ENCODE measurements at regions not wholly inside any gene's neighbourhood (a gene's known extent, or its start where the extent isn't known, plus 50 kb on each side); places are given as distances from the start of the nearest gene placed in this dataset.

DNA sequence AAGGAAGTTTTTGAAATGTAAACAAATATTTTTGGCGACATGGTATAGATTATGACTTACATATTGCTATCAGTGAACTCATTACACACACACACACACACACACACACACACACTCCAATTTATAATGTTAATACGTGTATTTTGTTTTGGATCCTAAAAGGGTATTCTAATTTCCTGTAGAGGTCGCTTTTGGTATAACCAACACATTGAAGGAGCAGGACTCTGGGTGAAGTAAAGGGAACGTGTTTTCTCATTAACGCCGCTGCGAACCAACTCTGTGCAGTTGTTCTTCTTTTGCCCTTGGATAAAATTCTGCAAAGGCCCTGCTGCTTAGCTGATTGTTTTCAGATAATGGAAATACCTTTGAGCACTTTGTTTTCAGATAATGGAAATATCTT is 190.4 kb downstream of the PMAIP1 start:
- Histone ChIP-seq H3K79me2 (ENCODE audit: insufficient read depth, low read length) (no peaks in the 10 kb centered on the region), H4K20me1 (ENCODE audit: low read depth, low read length) (no peaks in the 10 kb centered on the region), H3K27me3 (ENCODE audit: low read length) (no peaks in the 10 kb centered on the region), H3F3A (ENCODE audit: insufficient read depth) (no peaks in the 10 kb centered on the region), H3K27ac (ENCODE audit: low read depth, low read length) (no peak overlapping the region), H3K9me2 (replicated peaks; ENCODE audit: insufficient read depth, low read length) (no peaks in the 10 kb centered on the region), H3K9ac (ENCODE audit: low read length) (no peak overlapping the region), H3K4me2 (ENCODE audit: low read depth, low read length, poor library complexity, severe bottlenecking) (no peak overlapping the region), H3K36me3 (ENCODE audit: low read length) (no peaks in the 10 kb centered on the region), H2AFZ (ENCODE audit: low read depth, low read length, severe bottlenecking) (no peak overlapping the region), H3K9me3 (ENCODE audit: insufficient read depth, low read length) (no peaks in the 10 kb centered on the region), H3K4me3 (ENCODE audit: insufficient read depth, low read length, poor library complexity, severe bottlenecking) (no peak overlapping the region)
- TF ChIP-seq, protein P1, sequence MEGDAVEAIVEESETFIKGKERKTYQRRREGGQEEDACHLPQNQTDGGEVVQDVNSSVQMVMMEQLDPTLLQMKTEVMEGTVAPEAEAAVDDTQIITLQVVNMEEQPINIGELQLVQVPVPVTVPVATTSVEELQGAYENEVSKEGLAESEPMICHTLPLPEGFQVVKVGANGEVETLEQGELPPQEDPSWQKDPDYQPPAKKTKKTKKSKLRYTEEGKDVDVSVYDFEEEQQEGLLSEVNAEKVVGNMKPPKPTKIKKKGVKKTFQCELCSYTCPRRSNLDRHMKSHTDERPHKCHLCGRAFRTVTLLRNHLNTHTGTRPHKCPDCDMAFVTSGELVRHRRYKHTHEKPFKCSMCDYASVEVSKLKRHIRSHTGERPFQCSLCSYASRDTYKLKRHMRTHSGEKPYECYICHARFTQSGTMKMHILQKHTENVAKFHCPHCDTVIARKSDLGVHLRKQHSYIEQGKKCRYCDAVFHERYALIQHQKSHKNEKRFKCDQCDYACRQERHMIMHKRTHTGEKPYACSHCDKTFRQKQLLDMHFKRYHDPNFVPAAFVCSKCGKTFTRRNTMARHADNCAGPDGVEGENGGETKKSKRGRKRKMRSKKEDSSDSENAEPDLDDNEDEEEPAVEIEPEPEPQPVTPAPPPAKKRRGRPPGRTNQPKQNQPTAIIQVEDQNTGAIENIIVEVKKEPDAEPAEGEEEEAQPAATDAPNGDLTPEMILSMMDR (IDR thresholded peaks at IDR 0.05; ENCODE audit: insufficient read depth, low read length, poor library complexity, severe bottlenecking) = no peak
- no peak for TF ChIP-seq EZH2phosphoT487 (conservative IDR thresholded peaks at IDR 0.05; ENCODE audit: low read length)

DNA sequence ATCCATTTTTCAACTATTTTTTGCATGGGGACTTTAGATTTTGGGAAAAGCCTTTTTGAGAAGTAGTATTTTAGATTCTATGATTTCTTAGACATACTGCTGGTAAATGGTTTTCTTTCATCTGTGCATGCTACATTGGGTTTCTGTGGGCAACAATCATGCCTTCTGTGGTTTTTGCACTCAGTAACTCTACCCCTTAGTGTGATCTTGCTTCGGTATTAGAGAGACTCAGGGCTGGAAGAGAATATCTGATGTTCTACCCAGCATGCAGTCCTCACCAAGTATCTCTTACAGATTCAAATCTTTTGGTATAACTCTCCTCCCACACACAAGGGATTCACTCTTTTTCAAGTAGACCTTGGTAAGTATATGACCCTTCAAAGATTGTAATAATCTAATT is 183.0 kb downstream of the PMAIP1 start:
- H3K36me3 ChIP-seq (ENCODE audit: low read length) = no peaks in the 10 kb centered on the region
- H3K4me3 ChIP-seq (ENCODE audit: insufficient read depth, low read length, poor library complexity, severe bottlenecking) = no peak overlapping the region
- no peaks in the 10 kb centered on the region for H4K20me1 ChIP-seq (ENCODE audit: low read depth, low read length)
- H3K9me2 ChIP-seq (replicated peaks; ENCODE audit: insufficient read depth, low read length) = no peaks in the 10 kb centered on the region
- no peak for TF ChIP-seq EZH2phosphoT487 (conservative IDR thresholded peaks at IDR 0.05; ENCODE audit: low read length)
- TF ChIP-seq, protein P1 (IDR thresholded peaks at IDR 0.05; ENCODE audit: insufficient read depth, low read length, poor library complexity, severe bottlenecking) = no peak
- H3K79me2 ChIP-seq (ENCODE audit: insufficient read depth, low read length) = no peaks in the 10 kb centered on the region
- H2AFZ ChIP-seq (ENCODE audit: low read depth, low read length, severe bottlenecking) = no peak overlapping the region
- H3K27me3 ChIP-seq (ENCODE audit: low read length) = no peaks in the 10 kb centered on the region
- no peak overlapping the region for H3K9ac ChIP-seq (ENCODE audit: low read length)
- H3K27ac ChIP-seq (ENCODE audit: low read depth, low read length) = no peak overlapping the region
- H3K9me3 ChIP-seq (ENCODE audit: insufficient read depth, low read length) = no peaks in the 10 kb centered on the region
- H3K4me2 ChIP-seq (ENCODE audit: low read depth, low read length, poor library complexity, severe bottlenecking) = no peak overlapping the region
- no peaks in the 10 kb centered on the region for H3F3A ChIP-seq (ENCODE audit: insufficient read depth)

GRCh38 chr18:60082282-60082681 is 182.5 kb downstream of the PMAIP1 start:
- Histone ChIP-seq H3K9me3 (ENCODE audit: insufficient read depth, low read length) (no peaks in the 10 kb centered on the region), H3K4me2 (ENCODE audit: low read depth, low read length, poor library complexity, severe bottlenecking) (no peak overlapping the region), H3K9ac (ENCODE audit: low read length) (no peak overlapping the region), H3K27ac (ENCODE audit: low read depth, low read length) (no peak overlapping the region), H3K36me3 (ENCODE audit: low read length) (no peaks in the 10 kb centered on the region), H3K27me3 (ENCODE audit: low read length) (no peaks in the 10 kb centered on the region), H3K79me2 (ENCODE audit: insufficient read depth, low read length) (no peaks in the 10 kb centered on the region), H2AFZ (ENCODE audit: low read depth, low read length, severe bottlenecking) (no peak overlapping the region), H3K9me2 (replicated peaks; ENCODE audit: insufficient read depth, low read length) (no peaks in the 10 kb centered on the region), H3K4me3 (ENCODE audit: insufficient read depth, low read length, poor library complexity, severe bottlenecking) (no peak overlapping the region), H4K20me1 (ENCODE audit: low read depth, low read length) (no peaks in the 10 kb centered on the region), H3F3A (ENCODE audit: insufficient read depth) (no peaks in the 10 kb centered on the region)
- TF ChIP-seq, protein P1 (IDR thresholded peaks at IDR 0.05; ENCODE audit: insufficient read depth, low read length, poor library complexity, severe bottlenecking) = no peak
- TF ChIP-seq EZH2phosphoT487 (conservative IDR thresholded peaks at IDR 0.05; ENCODE audit: low read length) = no peak
